ENCODE measurements at regions not wholly inside any gene's neighbourhood (a gene's known extent, or its start where the extent isn't known, plus 50 kb on each side); places are given as distances from the start of the nearest gene placed in this dataset.

- no peak for DNase-seq (ENCODE audit: low read depth in 3 of 3)
Measured at GRCh38 chr5:173741729-173742431, 125.4 kb upstream of the BOD1 start.

- peak in 1 of 3 donors; percentile 3 for DNase-seq (ENCODE audit: low read depth in 3 of 3)
Measured at GRCh38 chr5:173742432-173742816, 126.0 kb upstream of the BOD1 start.

- no peak for DNase-seq (ENCODE audit: low read depth in 3 of 3)
Measured at GRCh38 chr5:173743641-173744343, 127.3 kb upstream of the BOD1 start.

GRCh38 chr5:173744551-173744950 is 128.1 kb upstream of the BOD1 start:
- DNase-seq (ENCODE audit: low read depth in 3 of 3): no peak

- no peak for DNase-seq (ENCODE audit: low read depth in 3 of 3)
Measured at GRCh38 chr5:173745123-173745522, 128.7 kb upstream of the BOD1 start.

GRCh38 chr5:173745557-173745956 is 129.1 kb upstream of the BOD1 start:
- no peak for DNase-seq (ENCODE audit: low read depth in 3 of 3)

GRCh38 chr5:173746047-173746646 is 129.7 kb upstream of the BOD1 start:
- DNase-seq (ENCODE audit: low read depth in 3 of 3): no peak

GRCh38 chr5:173747876-173748275 is 131.4 kb upstream of the BOD1 start:
- no peak for DNase-seq (ENCODE audit: low read depth in 3 of 3)

GRCh38 chr5:173750538-173751265 is 134.3 kb upstream of the BOD1 start:
- DNase-seq (ENCODE audit: low read depth in 3 of 3): no peak

- DNase-seq (ENCODE audit: low read depth in 3 of 3): no peak
Measured at GRCh38 chr5:173751266-173751600, 134.8 kb upstream of the BOD1 start.

GRCh38 chr5:173752653-173753052 is 135.5 kb upstream of the CPEB4 start:
- DNase-seq (ENCODE audit: low read depth in 3 of 3): no peak

- DNase-seq (ENCODE audit: low read depth in 3 of 3): no peak
Measured at GRCh38 chr5:173753307-173754168, 134.6 kb upstream of the CPEB4 start.

- DNase-seq (ENCODE audit: low read depth in 3 of 3): no peak
Measured at GRCh38 chr5:173755319-173755718, 132.8 kb upstream of the CPEB4 start.

- DNase-seq (ENCODE audit: low read depth in 3 of 3): no peak
Measured at GRCh38 chr5:173757403-173758209, 130.5 kb upstream of the CPEB4 start.

- no peak for DNase-seq (ENCODE audit: low read depth in 3 of 3)
Measured at GRCh38 chr5:173758676-173759075, 129.5 kb upstream of the CPEB4 start.

GRCh38 chr5:173759691-173760090 is 128.5 kb upstream of the CPEB4 start:
- DNase-seq (ENCODE audit: low read depth in 3 of 3): no peak

- DNase-seq (ENCODE audit: low read depth in 3 of 3): no peak
Measured at GRCh38 chr5:173760461-173761177, 127.5 kb upstream of the CPEB4 start.

- no peak for DNase-seq (ENCODE audit: low read depth in 3 of 3)
Measured at GRCh38 chr5:173761178-173761513, 127.0 kb upstream of the CPEB4 start.

- DNase-seq (ENCODE audit: low read depth in 3 of 3): no peak
Measured at GRCh38 chr5:173762045-173762444, 126.1 kb upstream of the CPEB4 start.

GRCh38 chr5:173762930-173763329 is 125.2 kb upstream of the CPEB4 start:
- DNase-seq (ENCODE audit: low read depth in 3 of 3): no peak

All from stimulated activated CD4-positive, alpha-beta T cell treated with anti-CD3 and anti-CD28 coated beads, TNF-alpha, amount 100 ng/mL, for 48 hours (primary cell).